GM23338 (cell line): ENCODE measurements at regions not wholly inside any gene's neighbourhood (a gene's known extent, or its start where the extent isn't known, plus 50 kb on each side); places are given as distances from the start of the nearest gene placed in this dataset.

Experiments
- ATAC-seq: fragments of 200-7000 bp; cut with Tn5 transposase; 3 replicates; pipeline ENCODE4 v1.9.1; 2020
- DNase-seq: peaks from one replicate; pipeline ENCODE4 v3.0.0-alpha.2; 2015; ENCODE audit warnings: low spot score
- H2AFZ ChIP-seq: fragments of 200-600 bp; sonication (generic); 2 replicates; pipeline ENCODE4 v1.8.0; 2016; ENCODE audit warnings: antibody characterized with exemption, mild to moderate bottlenecking, moderate library complexity
- H3F3A ChIP-seq: fragments of 200-600 bp; sonication (generic); replicated peaks from 2 replicates; pipeline ENCODE4 v1.8.0; 2017; ENCODE audit warnings: antibody characterized with exemption, mixed run types, low read depth
- H3K27ac ChIP-seq: fragments of 200-600 bp; sonication (generic); 2 replicates; pipeline ENCODE4 v1.6.1; 2016; ENCODE audit warnings: low read depth
- H3K27me3 ChIP-seq: fragments of 200-600 bp; sonication (generic); 2 replicates; pipeline ENCODE4 v1.8.0; 2016; ENCODE audit warnings: mild to moderate bottlenecking, mixed run types, moderate library complexity; ENCODE audit not compliant: insufficient read depth
- H3K36me3 ChIP-seq: fragments of 200-600 bp; sonication (generic); 2 replicates; pipeline ENCODE4 v1.8.0; 2016; ENCODE audit warnings: mild to moderate bottlenecking; ENCODE audit not compliant: insufficient read depth
- H3K4me1 ChIP-seq: fragments of 200-600 bp; sonication (generic); 2 replicates; pipeline ENCODE4 v1.8.0; 2016; ENCODE audit warnings: mild to moderate bottlenecking, moderate library complexity; ENCODE audit not compliant: insufficient read depth
- H3K4me2 ChIP-seq: fragments of 200-600 bp; sonication (generic); 2 replicates; pipeline ENCODE4 v1.7.1; 2017; ENCODE audit warnings: mixed run types
- H3K4me3 ChIP-seq: fragments of 200-600 bp; sonication (generic); 2 replicates; pipeline ENCODE4 v1.6.1; 2016; ENCODE audit warnings: mixed run types
- H3K79me2 ChIP-seq: fragments of 200-600 bp; sonication (generic); replicated peaks from 2 replicates; pipeline ENCODE4 v1.8.0; 2017; ENCODE audit warnings: mild to moderate bottlenecking; ENCODE audit not compliant: insufficient read depth
- H3K9me2 ChIP-seq: fragments of 200-600 bp; sonication (generic); 2 replicates; pipeline ENCODE4 v1.8.0; 2017; ENCODE audit not compliant: insufficient read depth
- H4K20me1 ChIP-seq: fragments of 200-600 bp; sonication (generic); replicated peaks from 2 replicates; pipeline ENCODE4 v1.8.0; 2017; ENCODE audit warnings: mild to moderate bottlenecking; ENCODE audit not compliant: insufficient read depth
- H3K27ac Mint-ChIP-seq: 2 replicates; pipeline ENCODE4 v1.8.0; 2020; ENCODE audit warnings: inconsistent platforms, mild to moderate bottlenecking, moderate library complexity, mixed read lengths
- H3K27me3 Mint-ChIP-seq: 3 replicates; pipeline ENCODE4 v1.8.0; 2022; ENCODE audit warnings: low read depth, mild to moderate bottlenecking, moderate library complexity, mixed read lengths, inconsistent platforms; ENCODE audit not compliant: insufficient read depth, poor library complexity
- H3K36me3 Mint-ChIP-seq: 3 replicates; pipeline ENCODE4 v1.8.0; 2021; ENCODE audit warnings: low read depth, mild to moderate bottlenecking, inconsistent platforms, moderate library complexity, mixed read lengths
- H3K4me1 Mint-ChIP-seq: 3 replicates; pipeline ENCODE4 v1.8.0; 2020; ENCODE audit warnings: mild to moderate bottlenecking, inconsistent platforms, mixed read lengths
- H3K4me3 Mint-ChIP-seq: 3 replicates; pipeline ENCODE4 v1.8.0; 2021; ENCODE audit warnings: moderate library complexity, mild to moderate bottlenecking, inconsistent platforms, mixed read lengths
- H3K9me3 Mint-ChIP-seq: 3 replicates; pipeline ENCODE4 v1.8.0; 2020; ENCODE audit warnings: moderate library complexity, mild to moderate bottlenecking, inconsistent platforms, mixed read lengths
- CREB1 ChIP-seq: fragments of 250-450 bp; sonication (Bioruptor Pico); IDR thresholded peaks from 2 replicates; pipeline ENCODE4 v1.5.0; 2020; ENCODE audit warnings: low read depth, mild to moderate bottlenecking, moderate library complexity
- EZH2 ChIP-seq: fragments of 200-600 bp; sonication (generic); IDR thresholded peaks from one replicate; pipeline ENCODE4 v1.8.0; 2017; ENCODE audit warnings: antibody characterized with exemption, mild to moderate bottlenecking, low read depth; ENCODE audit not compliant: unreplicated experiment
- EZH2phosphoT487 ChIP-seq: fragments of 200-600 bp; sonication (generic); IDR thresholded peaks from one replicate; pipeline ENCODE4 v1.8.1; 2018; ENCODE audit warnings: antibody characterized with exemption; ENCODE audit not compliant: unreplicated experiment
- JUNB ChIP-seq: IDR thresholded peaks from one replicate; pipeline ENCODE4 v1.6.1; 2016; ENCODE audit warnings: antibody characterized with exemption; ENCODE audit not compliant: unreplicated experiment
- ZNF114 ChIP-seq: fragments of 250-450 bp; sonication (Bioruptor Pico); IDR thresholded peaks from 2 replicates; pipeline ENCODE4 v1.5.0; 2020; ENCODE audit warnings: mild to moderate bottlenecking, moderate library complexity
- ZNF331 ChIP-seq: fragments of 250-450 bp; sonication (Bioruptor Pico); IDR thresholded peaks from 2 replicates; pipeline ENCODE4 v1.5.0; 2020; ENCODE audit warnings: low read depth, mild to moderate bottlenecking, moderate library complexity
- TF ChIP-seq, protein P1 (sequence below): fragments of 250-450 bp; sonication (Bioruptor Pico); IDR thresholded peaks from 2 replicates; pipeline ENCODE4 v1.5.0; 2020; ENCODE audit warnings: mild to moderate bottlenecking, moderate library complexity
- TF ChIP-seq, protein P2 (sequence below), 2 experiments: fragments of 200-600 bp in 1 of 2; sonication (generic) in 1 of 2; conservative IDR thresholded peaks; 2 replicates each; pipeline versions ENCODE4 v1.5.1 to v1.6.1; 2016 to 2017; ENCODE audit warnings: antibody characterized with exemption in 2 of 2, low read depth in 2 of 2, mild to moderate bottlenecking in 2 of 2, moderate library complexity in 1 of 2
- TF ChIP-seq, protein P3 (sequence below): IDR thresholded peaks from one replicate; pipeline ENCODE4 v1.6.1; 2018; ENCODE audit warnings: antibody characterized with exemption; ENCODE audit not compliant: unreplicated experiment

DNA sequence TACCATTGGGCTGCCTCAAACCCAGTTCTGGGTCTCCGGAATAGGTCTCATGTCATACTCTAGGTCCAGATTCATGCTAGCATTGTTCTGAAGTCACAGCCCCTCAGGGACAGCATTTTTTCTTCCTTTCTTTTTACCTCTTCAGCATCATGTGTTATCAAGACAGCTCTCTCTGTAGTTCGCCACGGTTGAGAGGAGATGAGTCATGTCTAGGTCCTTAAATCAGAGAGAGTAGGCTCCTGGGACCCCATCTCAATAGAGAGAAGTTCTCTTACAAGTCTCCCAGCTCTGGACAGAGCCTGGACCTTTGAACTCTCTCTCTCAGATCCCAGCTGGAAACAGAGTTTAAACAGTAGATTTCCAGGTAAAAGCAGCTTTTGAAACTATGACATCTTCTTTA, 332.4 kb upstream of the CD180 start:
- Histone ChIP-seq H4K20me1 (no peaks in the 10 kb centered on the region), H2AFZ (no peak overlapping the region), H3K36me3 (0 out of 2 replicates have a peak, but pooled peaks cover 3% of the 10 kb centered on the region), H3K4me3 (no peak overlapping the region), H3K27me3 (no peaks in the 10 kb centered on the region), H3K79me2 (no peaks in the 10 kb centered on the region), H3F3A (no peaks in the 10 kb centered on the region), H3K27ac (no peak overlapping the region), H3K4me1 (no peaks in the 10 kb centered on the region), H3K4me2 (no peak overlapping the region), H3K9me2 (no peaks in the 10 kb centered on the region)
- no peak for DNase-seq
- H3K36me3 Mint-ChIP-seq, result peaks cover 14% of the 10 kb centered on the region; the same call in 2 of the 3 replicates
- H3K4me3 Mint-ChIP-seq, result no peak overlapping the region
- TF ChIP-seq, protein P1, sequence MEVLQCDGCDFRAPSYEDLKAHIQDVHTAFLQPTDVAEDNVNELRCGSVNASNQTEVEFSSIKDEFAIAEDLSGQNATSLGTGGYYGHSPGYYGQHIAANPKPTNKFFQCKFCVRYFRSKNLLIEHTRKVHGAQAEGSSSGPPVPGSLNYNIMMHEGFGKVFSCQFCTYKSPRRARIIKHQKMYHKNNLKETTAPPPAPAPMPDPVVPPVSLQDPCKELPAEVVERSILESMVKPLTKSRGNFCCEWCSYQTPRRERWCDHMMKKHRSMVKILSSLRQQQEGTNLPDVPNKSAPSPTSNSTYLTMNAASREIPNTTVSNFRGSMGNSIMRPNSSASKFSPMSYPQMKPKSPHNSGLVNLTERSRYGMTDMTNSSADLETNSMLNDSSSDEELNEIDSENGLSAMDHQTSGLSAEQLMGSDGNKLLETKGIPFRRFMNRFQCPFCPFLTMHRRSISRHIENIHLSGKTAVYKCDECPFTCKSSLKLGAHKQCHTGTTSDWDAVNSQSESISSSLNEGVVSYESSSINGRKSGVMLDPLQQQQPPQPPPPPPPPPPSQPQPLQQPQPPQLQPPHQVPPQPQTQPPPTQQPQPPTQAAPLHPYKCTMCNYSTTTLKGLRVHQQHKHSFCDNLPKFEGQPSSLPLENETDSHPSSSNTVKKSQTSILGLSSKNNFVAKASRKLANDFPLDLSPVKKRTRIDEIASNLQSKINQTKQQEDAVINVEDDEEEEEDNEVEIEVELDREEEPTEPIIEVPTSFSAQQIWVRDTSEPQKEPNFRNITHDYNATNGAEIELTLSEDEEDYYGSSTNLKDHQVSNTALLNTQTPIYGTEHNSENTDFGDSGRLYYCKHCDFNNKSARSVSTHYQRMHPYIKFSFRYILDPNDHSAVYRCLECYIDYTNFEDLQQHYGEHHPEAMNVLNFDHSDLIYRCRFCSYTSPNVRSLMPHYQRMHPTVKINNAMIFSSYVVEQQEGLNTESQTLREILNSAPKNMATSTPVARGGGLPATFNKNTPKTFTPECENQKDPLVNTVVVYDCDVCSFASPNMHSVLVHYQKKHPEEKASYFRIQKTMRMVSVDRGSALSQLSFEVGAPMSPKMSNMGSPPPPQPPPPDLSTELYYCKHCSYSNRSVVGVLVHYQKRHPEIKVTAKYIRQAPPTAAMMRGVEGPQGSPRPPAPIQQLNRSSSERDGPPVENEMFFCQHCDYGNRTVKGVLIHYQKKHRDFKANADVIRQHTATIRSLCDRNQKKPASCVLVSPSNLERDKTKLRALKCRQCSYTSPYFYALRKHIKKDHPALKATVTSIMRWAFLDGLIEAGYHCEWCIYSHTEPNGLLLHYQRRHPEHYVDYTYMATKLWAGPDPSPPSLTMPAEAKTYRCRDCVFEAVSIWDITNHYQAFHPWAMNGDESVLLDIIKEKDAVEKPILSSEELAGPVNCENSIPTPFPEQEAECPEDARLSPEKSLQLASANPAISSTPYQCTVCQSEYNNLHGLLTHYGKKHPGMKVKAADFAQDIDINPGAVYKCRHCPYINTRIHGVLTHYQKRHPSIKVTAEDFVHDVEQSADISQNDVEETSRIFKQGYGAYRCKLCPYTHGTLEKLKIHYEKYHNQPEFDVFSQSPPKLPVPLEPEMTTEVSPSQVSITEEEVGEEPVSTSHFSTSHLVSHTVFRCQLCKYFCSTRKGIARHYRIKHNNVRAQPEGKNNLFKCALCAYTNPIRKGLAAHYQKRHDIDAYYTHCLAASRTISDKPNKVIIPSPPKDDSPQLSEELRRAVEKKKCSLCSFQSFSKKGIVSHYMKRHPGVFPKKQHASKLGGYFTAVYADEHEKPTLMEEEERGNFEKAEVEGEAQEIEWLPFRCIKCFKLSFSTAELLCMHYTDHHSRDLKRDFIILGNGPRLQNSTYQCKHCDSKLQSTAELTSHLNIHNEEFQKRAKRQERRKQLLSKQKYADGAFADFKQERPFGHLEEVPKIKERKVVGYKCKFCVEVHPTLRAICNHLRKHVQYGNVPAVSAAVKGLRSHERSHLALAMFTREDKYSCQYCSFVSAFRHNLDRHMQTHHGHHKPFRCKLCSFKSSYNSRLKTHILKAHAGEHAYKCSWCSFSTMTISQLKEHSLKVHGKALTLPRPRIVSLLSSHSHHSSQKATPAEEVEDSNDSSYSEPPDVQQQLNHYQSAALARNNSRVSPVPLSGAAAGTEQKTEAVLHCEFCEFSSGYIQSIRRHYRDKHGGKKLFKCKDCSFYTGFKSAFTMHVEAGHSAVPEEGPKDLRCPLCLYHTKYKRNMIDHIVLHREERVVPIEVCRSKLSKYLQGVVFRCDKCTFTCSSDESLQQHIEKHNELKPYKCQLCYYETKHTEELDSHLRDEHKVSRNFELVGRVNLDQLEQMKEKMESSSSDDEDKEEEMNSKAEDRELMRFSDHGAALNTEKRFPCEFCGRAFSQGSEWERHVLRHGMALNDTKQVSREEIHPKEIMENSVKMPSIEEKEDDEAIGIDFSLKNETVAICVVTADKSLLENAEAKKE (CRISPR knock-in tag), result no peak
- no peak for TF ChIP-seq EZH2phosphoT487
- no peak for TF ChIP-seq CREB1 (CRISPR knock-in tag)
- TF ChIP-seq EZH2, result no peak
- TF ChIP-seq, protein P2, sequence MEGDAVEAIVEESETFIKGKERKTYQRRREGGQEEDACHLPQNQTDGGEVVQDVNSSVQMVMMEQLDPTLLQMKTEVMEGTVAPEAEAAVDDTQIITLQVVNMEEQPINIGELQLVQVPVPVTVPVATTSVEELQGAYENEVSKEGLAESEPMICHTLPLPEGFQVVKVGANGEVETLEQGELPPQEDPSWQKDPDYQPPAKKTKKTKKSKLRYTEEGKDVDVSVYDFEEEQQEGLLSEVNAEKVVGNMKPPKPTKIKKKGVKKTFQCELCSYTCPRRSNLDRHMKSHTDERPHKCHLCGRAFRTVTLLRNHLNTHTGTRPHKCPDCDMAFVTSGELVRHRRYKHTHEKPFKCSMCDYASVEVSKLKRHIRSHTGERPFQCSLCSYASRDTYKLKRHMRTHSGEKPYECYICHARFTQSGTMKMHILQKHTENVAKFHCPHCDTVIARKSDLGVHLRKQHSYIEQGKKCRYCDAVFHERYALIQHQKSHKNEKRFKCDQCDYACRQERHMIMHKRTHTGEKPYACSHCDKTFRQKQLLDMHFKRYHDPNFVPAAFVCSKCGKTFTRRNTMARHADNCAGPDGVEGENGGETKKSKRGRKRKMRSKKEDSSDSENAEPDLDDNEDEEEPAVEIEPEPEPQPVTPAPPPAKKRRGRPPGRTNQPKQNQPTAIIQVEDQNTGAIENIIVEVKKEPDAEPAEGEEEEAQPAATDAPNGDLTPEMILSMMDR (conservative IDR thresholded peaks at IDR 0.05; ENCODE audit: low read depth in 2 of 2), result no peak
- TF ChIP-seq ZNF331 (CRISPR knock-in tag), result no peak
- TF ChIP-seq, protein P3, sequence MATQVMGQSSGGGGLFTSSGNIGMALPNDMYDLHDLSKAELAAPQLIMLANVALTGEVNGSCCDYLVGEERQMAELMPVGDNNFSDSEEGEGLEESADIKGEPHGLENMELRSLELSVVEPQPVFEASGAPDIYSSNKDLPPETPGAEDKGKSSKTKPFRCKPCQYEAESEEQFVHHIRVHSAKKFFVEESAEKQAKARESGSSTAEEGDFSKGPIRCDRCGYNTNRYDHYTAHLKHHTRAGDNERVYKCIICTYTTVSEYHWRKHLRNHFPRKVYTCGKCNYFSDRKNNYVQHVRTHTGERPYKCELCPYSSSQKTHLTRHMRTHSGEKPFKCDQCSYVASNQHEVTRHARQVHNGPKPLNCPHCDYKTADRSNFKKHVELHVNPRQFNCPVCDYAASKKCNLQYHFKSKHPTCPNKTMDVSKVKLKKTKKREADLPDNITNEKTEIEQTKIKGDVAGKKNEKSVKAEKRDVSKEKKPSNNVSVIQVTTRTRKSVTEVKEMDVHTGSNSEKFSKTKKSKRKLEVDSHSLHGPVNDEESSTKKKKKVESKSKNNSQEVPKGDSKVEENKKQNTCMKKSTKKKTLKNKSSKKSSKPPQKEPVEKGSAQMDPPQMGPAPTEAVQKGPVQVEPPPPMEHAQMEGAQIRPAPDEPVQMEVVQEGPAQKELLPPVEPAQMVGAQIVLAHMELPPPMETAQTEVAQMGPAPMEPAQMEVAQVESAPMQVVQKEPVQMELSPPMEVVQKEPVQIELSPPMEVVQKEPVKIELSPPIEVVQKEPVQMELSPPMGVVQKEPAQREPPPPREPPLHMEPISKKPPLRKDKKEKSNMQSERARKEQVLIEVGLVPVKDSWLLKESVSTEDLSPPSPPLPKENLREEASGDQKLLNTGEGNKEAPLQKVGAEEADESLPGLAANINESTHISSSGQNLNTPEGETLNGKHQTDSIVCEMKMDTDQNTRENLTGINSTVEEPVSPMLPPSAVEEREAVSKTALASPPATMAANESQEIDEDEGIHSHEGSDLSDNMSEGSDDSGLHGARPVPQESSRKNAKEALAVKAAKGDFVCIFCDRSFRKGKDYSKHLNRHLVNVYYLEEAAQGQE, result no peak
- no peak for TF ChIP-seq ZNF114
- TF ChIP-seq JUNB, result no peak
- ATAC-seq, result no peak
- no peak overlapping the region for H3K27ac Mint-ChIP-seq
- H3K9me3 Mint-ChIP-seq, result peaks cover 19% of the 10 kb centered on the region
- H3K27me3 Mint-ChIP-seq, result no peaks in the 10 kb centered on the region
- no peaks in the 10 kb centered on the region for H3K4me1 Mint-ChIP-seq
